HCT116 (cell line): ENCODE measurements at regions not wholly inside any gene's neighbourhood (a gene's known extent, or its start where the extent isn't known, plus 50 kb on each side); places are given as distances from the start of the nearest gene placed in this dataset.

ENCODE experiments used
- ATAC-seq: fragments of 200-7000 bp; cut with Tn5 transposase; 2 replicates; pipeline ENCODE4 v1.9.1; 2020; ENCODE audit warnings: mild to moderate bottlenecking, moderate library complexity
- BruUV-seq: library from RNA; stranded (reverse); fragments of 400-500 nt; replicated peaks from 2 replicates; lab custom pipeline; 2021; lab: Mats Ljungman, UMichigan
- CTCF ChIA-PET: fragments of 300-600 bp; sonication (Branson Sonifier 250); formaldehyde crosslinking; loops from one replicate; lab custom pipeline; 2021; ENCODE audit warnings: antibody characterized with exemption; lab: Charles Lee
- POLR2A ChIA-PET: fragments of 300-600, 350-600 bp; sonication (Branson Sonifier 250); formaldehyde crosslinking; loops from one replicate; lab custom pipeline; 2021; ENCODE audit warnings: antibody characterized with exemption; lab: Charles Lee
- RAD21 ChIA-PET, 2 experiments: fragments of 300-600 bp; sonication (Branson Sonifier 250); formaldehyde crosslinking; loops; one replicate each; lab custom pipeline; 2023; ENCODE audit warnings: low total read pairs in 2 of 2; ENCODE audit not compliant: uncharacterized antibody in 2 of 2, unreplicated experiment in 2 of 2, low non-redundant PET in 1 of 2; lab: Charles Lee
- DNase-seq: peaks from one replicate; pipeline ENCODE4 v3.0.0-alpha.2; 2010; ENCODE audit warnings: low read depth, low spot score
- H2AFZ ChIP-seq: fragments of 200-600 bp; shearing (Covaris generic), sonication (generic); 2 replicates; pipeline ENCODE4 v1.6.1; 2017; ENCODE audit warnings: low read depth, mixed run types, mixed read lengths, antibody characterized with exemption, low read length; ENCODE audit not compliant: poor library complexity, severe bottlenecking
- H3K27ac ChIP-seq: 2 replicates; pipeline ENCODE4 v1.5.1; 2012; ENCODE audit warnings: low read depth, low read length
- H3K27me3 ChIP-seq: fragments of 200-600 bp; sonication (generic); 2 replicates; pipeline ENCODE4 v1.6.1; 2016; ENCODE audit warnings: mixed run types, low read length, mixed read lengths; ENCODE audit not compliant: insufficient read depth
- H3K36me3 ChIP-seq, 2 experiments: fragments of 200-500 bp in 1 of 2; fragments of 200-600 bp in 1 of 2; sonication (Bioruptor generic) in 1 of 2; sonication (generic) in 1 of 2; 2 replicates each; pipeline versions ENCODE4 v1.5.1 to v1.6.1; 2014 to 2016; ENCODE audit warnings: low read length in 2 of 2, inconsistent platforms in 1 of 2, mixed read lengths in 1 of 2, mixed run types in 1 of 2; ENCODE audit not compliant: insufficient read depth in 2 of 2, control insufficient read depth in 1 of 2
- H3K4me1 ChIP-seq, 2 experiments: fragments of 200-600 bp in 1 of 2; sonication (generic) in 1 of 2; 2 replicates each; pipeline versions ENCODE4 v1.5.1 to v1.6.1; 2012 to 2017; ENCODE audit warnings: low read length in 2 of 2, inconsistent platforms in 1 of 2, mild to moderate bottlenecking in 1 of 2, mixed read lengths in 1 of 2, mixed run types in 1 of 2, moderate library complexity in 1 of 2; ENCODE audit not compliant: insufficient read depth in 2 of 2, control insufficient read depth in 1 of 2
- H3K4me2 ChIP-seq: fragments of 200-600 bp; sonication (generic); 2 replicates; pipeline ENCODE4 v1.6.1; 2017; ENCODE audit warnings: mixed run types, low read length, mixed read lengths
- H3K4me3 ChIP-seq, 2 experiments: fragments of 200-600 bp in 1 of 2; sonication (generic) in 1 of 2; replicated peaks in 1 of 2; 2 replicates each; pipeline ENCODE4 v1.5.1; 2011 to 2016; ENCODE audit warnings: low read length in 2 of 2, control low read depth in 1 of 2, low read depth in 1 of 2, mild to moderate bottlenecking in 1 of 2, mixed read lengths in 1 of 2, mixed run types in 1 of 2
- H3K79me2 ChIP-seq: fragments of 200-600 bp; sonication (generic); 2 replicates; pipeline ENCODE4 v1.6.1; 2017; ENCODE audit warnings: mild to moderate bottlenecking, mixed run types, low read length, moderate library complexity, mixed read lengths; ENCODE audit not compliant: insufficient read depth
- H3K9ac ChIP-seq: fragments of 200-600 bp; sonication (generic); 2 replicates; pipeline ENCODE4 v1.6.1; 2016; ENCODE audit warnings: low read length, mixed read lengths
- H3K9me2 ChIP-seq: fragments of 200-600 bp; sonication (generic), shearing (Covaris generic); 2 replicates; pipeline ENCODE4 v1.6.1; 2017; ENCODE audit warnings: mixed run types, mild to moderate bottlenecking, moderate library complexity; ENCODE audit not compliant: insufficient read depth
- H3K9me3 ChIP-seq, 2 experiments: fragments of 200-500 bp in 1 of 2; fragments of 200-600 bp in 1 of 2; sonication (Bioruptor generic) in 1 of 2; sonication (generic) in 1 of 2; 2 replicates each; pipeline ENCODE4 v1.6.1; 2014 to 2017; ENCODE audit warnings: low read length in 2 of 2, mixed read lengths in 2 of 2, inconsistent platforms in 1 of 2, low read depth in 1 of 2, mild to moderate bottlenecking in 1 of 2, mixed run types in 1 of 2, moderate library complexity in 1 of 2; ENCODE audit not compliant: control insufficient read depth in 1 of 2, insufficient read depth in 1 of 2
- H4K20me1 ChIP-seq: fragments of 200-600 bp; sonication (generic), shearing (Covaris generic); 2 replicates; pipeline ENCODE4 v1.6.1; 2017; ENCODE audit warnings: mixed run types, mild to moderate bottlenecking, moderate library complexity; ENCODE audit not compliant: insufficient read depth
- ATF3 ChIP-seq: IDR thresholded peaks from 2 replicates; pipeline ENCODE4 v1.6.1; 2012
- CBX3 ChIP-seq: IDR thresholded peaks from 2 replicates; pipeline ENCODE4 v1.6.1; 2012; ENCODE audit warnings: low read depth
- CEBPB ChIP-seq: IDR thresholded peaks from 2 replicates; pipeline ENCODE4 v1.6.1; 2012; ENCODE audit warnings: low read depth
- EGR1 ChIP-seq: IDR thresholded peaks from 2 replicates; pipeline ENCODE4 v1.6.1; 2012; ENCODE audit warnings: low read depth
- ELF1 ChIP-seq: IDR thresholded peaks from 2 replicates; pipeline ENCODE4 v1.6.1; 2012; ENCODE audit warnings: low read depth, borderline replicate concordance
- EZH2phosphoT487 ChIP-seq: fragments of 200-600 bp; IDR thresholded peaks from 2 replicates; pipeline ENCODE4 v1.6.1; 2018; ENCODE audit warnings: antibody characterized with exemption, borderline replicate concordance
- JUND ChIP-seq: IDR thresholded peaks from 2 replicates; pipeline ENCODE4 v1.6.1; 2012
- MAX ChIP-seq: IDR thresholded peaks from 2 replicates; pipeline ENCODE4 v1.6.1; 2012
- POLR2AphosphoS5 ChIP-seq: IDR thresholded peaks from 2 replicates; pipeline ENCODE4 v1.6.1; 2011; ENCODE audit warnings: mild to moderate bottlenecking, low read depth, low read length, moderate library complexity
- REST ChIP-seq: IDR thresholded peaks from 2 replicates; pipeline ENCODE4 v1.6.1; 2012; ENCODE audit warnings: low read depth
- SIN3A ChIP-seq: IDR thresholded peaks from 2 replicates; pipeline ENCODE4 v1.6.1; 2012; ENCODE audit warnings: low read depth
- SP1 ChIP-seq: IDR thresholded peaks from 2 replicates; pipeline ENCODE4 v1.6.1; 2012; ENCODE audit warnings: low read depth
- TCF7L2 ChIP-seq: IDR thresholded peaks from 2 replicates; pipeline ENCODE4 v1.7.0; 2011; ENCODE audit warnings: borderline replicate concordance, inconsistent platforms; ENCODE audit not compliant: insufficient read depth, insufficient read length; ENCODE audit errors: extremely low read depth
- YY1 ChIP-seq: IDR thresholded peaks from 2 replicates; pipeline ENCODE4 v1.6.1; 2011; ENCODE audit warnings: low read length, low read depth, moderate library complexity, mild to moderate bottlenecking; ENCODE audit not compliant: insufficient replicate concordance; ENCODE audit errors: extremely low read depth
- ZBTB33 ChIP-seq: IDR thresholded peaks from 2 replicates; pipeline ENCODE4 v1.6.1; 2011; ENCODE audit warnings: mild to moderate bottlenecking, low read length, moderate library complexity; ENCODE audit not compliant: insufficient replicate concordance; ENCODE audit errors: extremely low read depth
- intact Hi-C: fragments of 100-400 bp; cut with micrococcal nuclease; formaldehyde crosslinking; loops from 2 replicates; pipeline ENCODE4 v1.10.0; 2022

- ATAC-seq (no peak), DNase-seq (no peak)
- intact Hi-C loops = no loop called here
- ChIA-PET RAD21 (no interaction called here), CTCF (no interaction called here), POLR2A (no interaction called here)
- Histone ChIP-seq H3K9me3 (no peaks in the 10 kb centered on the region), H3K4me1 (no peaks in the 10 kb centered on the region), H3K36me3 (no peaks in the 10 kb centered on the region), H3K9ac (no peak overlapping the region), H3K27me3 (no peaks in the 10 kb centered on the region), H3K4me3 (no peak overlapping the region), H3K4me2 (no peak overlapping the region), H2AFZ (no peak overlapping the region), H3K9me2 (no peaks in the 10 kb centered on the region), H3K27ac (no peak overlapping the region), H3K79me2 (no peaks in the 10 kb centered on the region), H4K20me1 (no peaks in the 10 kb centered on the region)
- BruUV-seq = no TSS peak
- TF ChIP-seq EGR1 (no peak), TCF7L2 (no peak), EZH2phosphoT487 (no peak), CEBPB (no peak), ZBTB33 (no peak), POLR2AphosphoS5 (no peak), SP1 (no peak), JUND (no peak), MAX (no peak), ATF3 (no peak), YY1 (no peak), REST (no peak), SIN3A (no peak), ELF1 (no peak), CBX3 (no peak)
These were observed 73.0 kb upstream of the ARL4C start for GRCh38 chr2:234569776-234570430.
